HL-60 (cell line): ENCODE measurements at regions not wholly inside any gene's neighbourhood (a gene's known extent, or its start where the extent isn't known, plus 50 kb on each side); places are given as distances from the start of the nearest gene placed in this dataset.

Experiments used
- CTCF ChIP-seq: IDR thresholded peaks from one replicate; pipeline ENCODE4 v1.5.1; 2011; ENCODE audit warnings: low read length, control low read depth, inconsistent platforms; ENCODE audit not compliant: insufficient read depth
- POLR2AphosphoS5 ChIP-seq: IDR thresholded peaks from 2 replicates; pipeline ENCODE4 v1.6.1; 2012; ENCODE audit warnings: low read depth

- TF ChIP-seq CTCF = no peak
- TF ChIP-seq POLR2AphosphoS5 = no peak
These were observed 144.1 kb downstream of the RBFOX3 start for GRCh38 chr17:79466562-79467350.
